Loucy (cell line): ENCODE measurements at regions not wholly inside any gene's neighbourhood (a gene's known extent, or its start where the extent isn't known, plus 50 kb on each side); places are given as distances from the start of the nearest gene placed in this dataset.

ENCODE experiments used
- CTCF ChIP-seq: fragments of 200-600 bp; sonication (generic); conservative IDR thresholded peaks from 2 replicates; pipeline ENCODE4 v1.5.1; 2014; ENCODE audit warnings: mild to moderate bottlenecking, antibody characterized with exemption, low read length
- EZH2phosphoT487 ChIP-seq: fragments of 200-600 bp; IDR thresholded peaks from 2 replicates; pipeline ENCODE4 v1.6.1; 2018; ENCODE audit warnings: antibody characterized with exemption, mild to moderate bottlenecking, moderate library complexity, borderline replicate concordance

DNA sequence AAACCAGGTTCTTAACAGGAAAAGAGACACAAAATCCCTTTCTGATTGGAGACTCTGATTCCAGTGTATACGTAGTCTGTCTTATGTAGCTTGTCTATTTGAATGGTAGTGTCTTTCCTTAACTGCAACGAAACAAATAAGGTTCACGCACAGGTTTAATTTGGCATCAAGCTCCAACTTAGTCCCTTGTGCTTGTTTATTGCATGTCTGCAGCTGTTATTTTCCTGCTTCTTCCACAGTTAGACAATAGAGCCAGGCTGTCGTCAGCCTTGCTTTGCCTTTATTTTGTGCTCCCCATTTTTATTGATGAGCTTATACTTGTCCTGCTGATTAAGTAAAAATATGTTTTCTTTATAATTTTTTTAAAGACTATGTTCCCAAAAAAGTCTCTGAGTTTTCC is 152.7 kb upstream of the CDIN1 start:
- TF ChIP-seq CTCF (no peak), EZH2phosphoT487 (no peak)
